CD4-positive, alpha-beta T cell (primary cell): ENCODE measurements at regions not wholly inside any gene's neighbourhood (a gene's known extent, or its start where the extent isn't known, plus 50 kb on each side); places are given as distances from the start of the nearest gene placed in this dataset.

ENCODE experiments used
- ATAC-seq: fragments of 200-7000 bp; cut with Tn5 transposase; one replicate; pipeline ENCODE4 v1.10.0; 2022; ENCODE audit warnings: mild to moderate bottlenecking; ENCODE audit not compliant: poor library complexity
- CTCF ChIA-PET: fragments of 350-600 bp; sonication (Branson Sonifier 250); formaldehyde crosslinking; loops from one replicate; lab custom pipeline; 2021; ENCODE audit warnings: antibody characterized with exemption, inconsistent platforms; lab: Charles Lee
- POLR2A ChIA-PET: fragments of 350-600 bp; sonication (Branson Sonifier 250); formaldehyde crosslinking; loops from one replicate; lab custom pipeline; 2021; ENCODE audit warnings: antibody characterized with exemption, inconsistent platforms; lab: Charles Lee
- DNase-seq, 14 experiments: peaks; one replicate each; pipeline ENCODE4 v3.0.0-alpha.2; 2013 to 2020; ENCODE audit warnings: mixed read lengths in 2 of 14
- H3K27ac ChIP-seq, 2 donors: one replicate each; pipeline versions ENCODE4 v1.5.1 to v1.7.0; 2013; ENCODE audit warnings: low read length in 2 of 2, low read depth in 1 of 2, mild to moderate bottlenecking in 1 of 2
- H3K27me3 ChIP-seq, 2 experiments: 1 replicate in 1 of 2; 2 replicates in 1 of 2; pipeline versions ENCODE4 v1.6.1 to v1.7.0; 2013; ENCODE audit warnings: low read length in 2 of 2, control low read depth in 1 of 2, mild to moderate bottlenecking in 1 of 2, moderate library complexity in 1 of 2; ENCODE audit not compliant: insufficient read depth in 2 of 2, control insufficient read depth in 1 of 2
- H3K36me3 ChIP-seq: one replicate; pipeline ENCODE4 v1.6.1; 2013; ENCODE audit warnings: low read length, control low read depth; ENCODE audit not compliant: insufficient read depth
- H3K4me1 ChIP-seq: one replicate; pipeline ENCODE4 v1.6.1; 2013; ENCODE audit warnings: low read length, control low read depth; ENCODE audit not compliant: insufficient read depth
- H3K4me3 ChIP-seq: one replicate; pipeline ENCODE4 v1.5.1; 2013; ENCODE audit warnings: mild to moderate bottlenecking, low read length, moderate library complexity
- H3K9me3 ChIP-seq, 2 experiments: 1 replicate in 1 of 2; 2 replicates in 1 of 2; pipeline versions ENCODE4 v1.6.1 to v1.7.0; 2013; ENCODE audit warnings: low read length in 2 of 2, mild to moderate bottlenecking in 2 of 2, control low read depth in 1 of 2, moderate library complexity in 1 of 2; ENCODE audit not compliant: control insufficient read depth in 1 of 2, insufficient read depth in 1 of 2
- H3K27ac Mint-ChIP-seq: one replicate; pipeline ENCODE4 v1.8.0; 2020; ENCODE audit warnings: mixed read lengths
- H3K27me3 Mint-ChIP-seq: one replicate; pipeline ENCODE4 v1.8.0; 2021; ENCODE audit warnings: mixed read lengths
- H3K36me3 Mint-ChIP-seq: one replicate; pipeline ENCODE4 v1.8.0; 2021; ENCODE audit warnings: low read depth, mixed read lengths
- H3K4me1 Mint-ChIP-seq: one replicate; pipeline ENCODE4 v1.8.0; 2021; ENCODE audit warnings: low read depth, mixed read lengths
- H3K4me3 Mint-ChIP-seq: one replicate; pipeline ENCODE4 v1.8.0; 2020; ENCODE audit warnings: mild to moderate bottlenecking, mixed read lengths
- H3K9me3 Mint-ChIP-seq: one replicate; pipeline ENCODE4 v1.8.0; 2020; ENCODE audit warnings: mixed read lengths
- intact Hi-C, 2 experiments: fragments of 100-400 bp; cut with DNase I in 1 of 2; cut with micrococcal nuclease in 1 of 2; formaldehyde crosslinking; loops; one replicate each; pipeline versions ENCODE4 v1.15.1 to v1.9.0; 2023 to 2025; cut with DNase I, micrococcal nuclease
- TF ChIP-seq, protein P1 (sequence below): fragments of 200-600 bp; IDR thresholded peaks from one replicate; pipeline ENCODE4 v1.8.0; 2022; ENCODE audit warnings: antibody characterized with exemption, mild to moderate bottlenecking

DNA sequence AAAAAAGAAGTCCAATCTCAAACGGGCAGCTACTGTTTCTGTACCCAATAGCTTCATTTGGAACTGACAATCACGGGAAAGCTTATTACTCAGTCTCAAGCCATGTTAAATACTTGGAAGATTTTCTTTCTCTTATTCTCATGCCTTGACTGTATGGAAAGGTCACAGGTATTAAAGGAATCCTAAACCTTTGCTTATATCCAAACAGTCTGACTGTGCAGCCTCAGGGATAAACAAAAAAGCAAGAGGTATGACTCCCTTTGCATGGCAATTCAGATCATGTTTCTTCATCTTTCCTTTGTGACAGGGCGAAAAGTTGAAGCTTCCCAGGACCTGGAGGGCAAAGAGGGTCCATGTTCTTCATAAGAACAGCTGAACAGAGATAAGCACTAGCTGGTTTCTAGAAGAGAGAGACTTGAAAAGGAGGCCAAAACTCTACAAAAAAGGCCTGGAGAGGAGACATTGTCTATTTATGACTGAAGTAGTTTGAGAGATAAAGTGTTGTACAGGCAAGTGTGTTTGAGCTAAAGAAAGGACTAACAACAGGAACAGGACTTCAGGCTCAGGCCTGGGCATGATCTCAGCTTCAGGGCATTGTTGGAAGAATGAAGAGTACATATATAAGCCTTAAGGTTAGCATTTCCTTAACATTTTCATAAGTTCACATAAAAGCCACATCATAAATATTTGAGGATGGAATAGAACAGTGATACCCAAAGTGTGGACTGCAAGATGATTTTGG, 231.0 kb upstream of the THRB start:
- no peaks in the 10 kb centered on the region for H3K36me3 Mint-ChIP-seq
- Histone ChIP-seq H3K9me3 (no peaks in the 10 kb centered on the region), H3K36me3 (no peaks in the 10 kb centered on the region), H3K27me3 (no peaks in the 10 kb centered on the region), H3K4me3 (no peak overlapping the region), H3K27ac (no peak overlapping the region), H3K4me1 (no peaks in the 10 kb centered on the region)
- H3K27me3 Mint-ChIP-seq = no peaks in the 10 kb centered on the region
- ChIA-PET CTCF (no interaction called here), POLR2A (no interaction called here)
- H3K4me1 Mint-ChIP-seq = no peaks in the 10 kb centered on the region
- DNase-seq = no peak
- ATAC-seq = no peak
- H3K4me3 Mint-ChIP-seq = no peak overlapping the region
- intact Hi-C loops = no loop called here
- TF ChIP-seq, protein P1, sequence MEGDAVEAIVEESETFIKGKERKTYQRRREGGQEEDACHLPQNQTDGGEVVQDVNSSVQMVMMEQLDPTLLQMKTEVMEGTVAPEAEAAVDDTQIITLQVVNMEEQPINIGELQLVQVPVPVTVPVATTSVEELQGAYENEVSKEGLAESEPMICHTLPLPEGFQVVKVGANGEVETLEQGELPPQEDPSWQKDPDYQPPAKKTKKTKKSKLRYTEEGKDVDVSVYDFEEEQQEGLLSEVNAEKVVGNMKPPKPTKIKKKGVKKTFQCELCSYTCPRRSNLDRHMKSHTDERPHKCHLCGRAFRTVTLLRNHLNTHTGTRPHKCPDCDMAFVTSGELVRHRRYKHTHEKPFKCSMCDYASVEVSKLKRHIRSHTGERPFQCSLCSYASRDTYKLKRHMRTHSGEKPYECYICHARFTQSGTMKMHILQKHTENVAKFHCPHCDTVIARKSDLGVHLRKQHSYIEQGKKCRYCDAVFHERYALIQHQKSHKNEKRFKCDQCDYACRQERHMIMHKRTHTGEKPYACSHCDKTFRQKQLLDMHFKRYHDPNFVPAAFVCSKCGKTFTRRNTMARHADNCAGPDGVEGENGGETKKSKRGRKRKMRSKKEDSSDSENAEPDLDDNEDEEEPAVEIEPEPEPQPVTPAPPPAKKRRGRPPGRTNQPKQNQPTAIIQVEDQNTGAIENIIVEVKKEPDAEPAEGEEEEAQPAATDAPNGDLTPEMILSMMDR = no peak
- no peak overlapping the region for H3K27ac Mint-ChIP-seq
- H3K9me3 Mint-ChIP-seq = peaks cover 3% of the 10 kb centered on the region

DNA sequence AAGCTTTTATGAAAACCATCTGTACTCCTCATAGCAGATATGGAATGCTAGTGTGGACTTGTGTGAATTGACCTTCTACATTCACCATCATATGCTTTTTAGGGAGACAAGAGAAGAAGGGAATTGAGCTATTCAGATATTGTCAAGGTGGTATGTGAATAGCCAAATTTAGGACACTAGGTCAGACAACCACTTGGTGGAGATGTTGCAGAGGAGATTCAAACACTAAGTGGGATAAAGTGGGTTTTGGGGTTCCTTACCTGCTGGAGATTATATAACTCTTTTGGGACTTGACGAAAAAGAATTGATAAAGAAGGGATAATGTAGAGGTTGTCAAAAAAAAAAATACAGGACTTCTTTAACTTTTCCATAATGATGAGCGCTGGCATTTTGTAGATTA, 231.8 kb upstream of the THRB start:
- Mint-ChIP-seq H3K36me3 (no peaks in the 10 kb centered on the region), H3K4me3 (no peak overlapping the region), H3K27me3 (no peaks in the 10 kb centered on the region), H3K9me3 (peaks cover 3% of the 10 kb centered on the region), H3K27ac (no peak overlapping the region), H3K4me1 (no peaks in the 10 kb centered on the region)
- no peaks in the 10 kb centered on the region for H3K4me1 ChIP-seq
- intact Hi-C loops = no loop called here
- no peak overlapping the region for H3K27ac ChIP-seq
- POLR2A ChIA-PET = no interaction called here
- TF ChIP-seq, protein P1 = no peak
- no peaks in the 10 kb centered on the region for H3K36me3 ChIP-seq
- CTCF ChIA-PET = no interaction called here
- ATAC-seq = no peak
- H3K4me3 ChIP-seq = no peak overlapping the region
- H3K9me3 ChIP-seq = no peaks in the 10 kb centered on the region
- no peak for DNase-seq
- no peaks in the 10 kb centered on the region for H3K27me3 ChIP-seq

DNA sequence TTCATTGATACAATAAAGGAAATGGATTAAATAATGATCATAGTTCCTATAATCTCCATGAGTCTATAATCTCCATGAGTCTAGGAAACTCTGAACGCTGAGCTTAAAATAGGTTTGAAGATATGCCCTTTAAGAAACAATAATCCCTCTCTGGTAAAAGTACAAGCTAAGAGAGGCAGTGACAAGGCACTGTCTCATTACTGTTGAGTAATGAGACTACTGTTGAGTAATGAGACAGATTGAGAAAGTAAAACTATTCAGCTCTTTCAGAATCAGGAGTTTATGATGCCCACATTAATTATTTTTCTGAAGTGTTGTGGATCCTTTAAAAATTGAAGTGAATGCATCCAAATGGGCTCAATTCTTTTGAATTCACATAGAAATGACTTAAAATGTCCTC, 235.5 kb upstream of the THRB start:
- intact Hi-C loops = no loop called here
- no peaks in the 10 kb centered on the region for H3K4me1 ChIP-seq
- no peaks in the 10 kb centered on the region for H3K36me3 Mint-ChIP-seq

More for the DNA sequence above, 235.5 kb upstream of the THRB start:
- CTCF ChIA-PET = no interaction called here
- H3K9me3 ChIP-seq = no peaks in the 10 kb centered on the region
- ATAC-seq (no peak), DNase-seq (no peak)
- POLR2A ChIA-PET = no interaction called here
- Mint-ChIP-seq H3K4me3 (no peak overlapping the region), H3K27me3 (no peaks in the 10 kb centered on the region), H3K27ac (no peak overlapping the region), H3K9me3 (peaks cover 3% of the 10 kb centered on the region), H3K4me1 (no peaks in the 10 kb centered on the region)
- H3K4me3 ChIP-seq = no peak overlapping the region
- no peaks in the 10 kb centered on the region for H3K36me3 ChIP-seq
- no peaks in the 10 kb centered on the region for H3K27me3 ChIP-seq
- TF ChIP-seq, protein P1 = no peak
- no peak overlapping the region for H3K27ac ChIP-seq
